SK-N-SH (cell line): ENCODE measurements at regions not wholly inside any gene's neighbourhood (a gene's known extent, or its start where the extent isn't known, plus 50 kb on each side); places are given as distances from the start of the nearest gene placed in this dataset.

Experiments
- CTCF ChIA-PET: fragments of 300-600, 350-600 bp; formaldehyde crosslinking; extraction: SDS; loops from one replicate; lab custom pipeline; 2021; lab: Yijun Ruan, JAX
- POLR2A ChIA-PET: fragments of 350-600 bp; sonication (Branson Sonifier 250); formaldehyde crosslinking; extraction: SDS; loops from one replicate; lab custom pipeline; 2020; ENCODE audit warnings: antibody characterized with exemption, inconsistent platforms; lab: Yijun Ruan, JAX
- DNase-seq: peaks from one replicate; pipeline ENCODE4 v3.0.0; 2012
- H2AFZ ChIP-seq: fragments of 200-600 bp; sonication (generic); 2 replicates; pipeline ENCODE4 v1.8.1; 2016; ENCODE audit warnings: antibody characterized with exemption, mild to moderate bottlenecking, low read depth
- H3F3A ChIP-seq: fragments of 200-600 bp; sonication (generic); replicated peaks from 2 replicates; pipeline ENCODE3; 2016; ENCODE audit warnings: antibody characterized with exemption, mild to moderate bottlenecking; ENCODE audit not compliant: insufficient read depth
- H3K27ac ChIP-seq, 2 experiments: fragments of 200-500 bp in 1 of 2; fragments of 200-600 bp in 1 of 2; sonication (Bioruptor generic) in 1 of 2; sonication (generic), shearing (Covaris generic) in 1 of 2; 2 replicates each; pipeline versions ENCODE4 v1.5.1 to v1.6.1; 2014 to 2016; ENCODE audit warnings: low read depth in 2 of 2, inconsistent platforms in 1 of 2, low read length in 1 of 2, mild to moderate bottlenecking in 1 of 2, mixed read lengths in 1 of 2
- H3K27me3 ChIP-seq: fragments of 200-600 bp; sonication (generic), shearing (Covaris generic); 2 replicates; pipeline ENCODE4 v1.6.1; 2016; ENCODE audit warnings: mixed run types; ENCODE audit not compliant: insufficient read depth
- H3K36me3 ChIP-seq, 2 experiments: fragments of 200-500 bp in 1 of 2; fragments of 200-600 bp in 1 of 2; sonication (Bioruptor generic) in 1 of 2; sonication (generic) in 1 of 2; replicated peaks in 1 of 2; 2 replicates each; pipeline versions ENCODE3 to v1.5.1; 2014 to 2016; ENCODE audit warnings: low read length in 1 of 2, mild to moderate bottlenecking in 1 of 2; ENCODE audit not compliant: insufficient read depth in 2 of 2, control insufficient read depth in 1 of 2
- H3K4me1 ChIP-seq, 2 experiments: fragments of 200-500 bp in 1 of 2; fragments of 200-600 bp in 1 of 2; sonication (Bioruptor generic) in 1 of 2; sonication (generic), shearing (Covaris generic) in 1 of 2; 2 replicates each; pipeline versions ENCODE4 v1.5.1 to v1.6.1; 2014 to 2016; ENCODE audit warnings: low read depth in 1 of 2, low read length in 1 of 2, mixed run types in 1 of 2; ENCODE audit not compliant: insufficient read depth in 2 of 2, control insufficient read depth in 1 of 2
- H3K4me2 ChIP-seq: fragments of 200-600 bp; sonication (generic), shearing (Covaris generic); 2 replicates; pipeline ENCODE4 v1.6.1; 2017; ENCODE audit warnings: mixed run types
- H3K4me3 ChIP-seq, 2 experiments: fragments of 200-500 bp in 1 of 2; fragments of 200-600 bp in 1 of 2; sonication (Bioruptor generic) in 1 of 2; sonication (generic), shearing (Covaris generic) in 1 of 2; 2 replicates each; pipeline versions ENCODE4 v1.5.1 to v1.8.1; 2014 to 2016; ENCODE audit warnings: low read depth in 2 of 2, inconsistent platforms in 1 of 2, low read length in 1 of 2, mild to moderate bottlenecking in 1 of 2, mixed read lengths in 1 of 2, moderate library complexity in 1 of 2
- H3K79me2 ChIP-seq: fragments of 200-600 bp; sonication (generic); 2 replicates; pipeline ENCODE4 v1.8.1; 2017; ENCODE audit warnings: mild to moderate bottlenecking; ENCODE audit not compliant: insufficient read depth
- H3K9ac ChIP-seq: fragments of 200-600 bp; sonication (generic); 2 replicates; pipeline ENCODE4 v1.6.1; 2017; ENCODE audit warnings: mixed run types
- H3K9me2 ChIP-seq: fragments of 200-600 bp; sonication (generic); 2 replicates; pipeline ENCODE4 v1.6.1; 2017; ENCODE audit warnings: mixed run types
- H3K9me3 ChIP-seq: fragments of 200-600 bp; sonication (generic); 2 replicates; pipeline ENCODE4 v1.6.1; 2017; ENCODE audit warnings: mixed run types, mild to moderate bottlenecking, moderate library complexity
- H4K20me1 ChIP-seq: fragments of 200-600 bp; sonication (generic); 2 replicates; pipeline ENCODE4 v1.6.1; 2017; ENCODE audit warnings: mild to moderate bottlenecking, mixed run types; ENCODE audit not compliant: insufficient read depth
- ELF1 ChIP-seq: IDR thresholded peaks from 2 replicates; pipeline ENCODE4 v1.4.0; 2012
- EZH2phosphoT487 ChIP-seq: fragments of 200-600 bp; sonication (generic); IDR thresholded peaks from 2 replicates; pipeline ENCODE4 v1.6.1; 2017; ENCODE audit warnings: low read depth, mixed run types, mild to moderate bottlenecking, antibody characterized with exemption, moderate library complexity, borderline replicate concordance
- FOXJ3 ChIP-seq: sonication (generic); formaldehyde crosslinking; IDR thresholded peaks from 2 replicates; pipeline ENCODE4 v1.5.1; 2020; ENCODE audit warnings: mild to moderate bottlenecking, missing genetic modification reagents
- FOXM1 ChIP-seq: IDR thresholded peaks from 2 replicates; pipeline ENCODE4 v1.4.0; 2012; ENCODE audit warnings: low read depth, mild to moderate bottlenecking
- JUND ChIP-seq: IDR thresholded peaks from 2 replicates; pipeline ENCODE4 v1.4.0; 2012
- MEF2A ChIP-seq: IDR thresholded peaks from 2 replicates; pipeline ENCODE4 v1.4.0; 2012; ENCODE audit warnings: low read depth, borderline replicate concordance
- MXI1 ChIP-seq: IDR thresholded peaks from 2 replicates; pipeline ENCODE4 v1.6.1; 2012; ENCODE audit warnings: mild to moderate bottlenecking, low read depth, low read length, improper control_type of control experiment
- NFIC ChIP-seq: IDR thresholded peaks from 2 replicates; pipeline ENCODE4 v1.4.0; 2012; ENCODE audit warnings: borderline replicate concordance
- NRF1 ChIP-seq: IDR thresholded peaks from 2 replicates; pipeline ENCODE4 v1.6.1; 2012; ENCODE audit warnings: low read depth, mild to moderate bottlenecking, low read length
- RAD21 ChIP-seq: IDR thresholded peaks from 2 replicates; pipeline ENCODE4 v1.6.1; 2012; ENCODE audit warnings: mild to moderate bottlenecking, low read length
- RCOR1 ChIP-seq: fragments of 150-350 bp; IDR thresholded peaks from 2 replicates; pipeline ENCODE4 v1.6.1; 2017; ENCODE audit warnings: antibody characterized with exemption, low read length
- RXRA ChIP-seq: IDR thresholded peaks from 2 replicates; pipeline ENCODE4 v1.4.0; 2012; ENCODE audit warnings: low read depth, mild to moderate bottlenecking, borderline replicate concordance
- SIN3A ChIP-seq: IDR thresholded peaks from 2 replicates; pipeline ENCODE4 v1.6.1; 2012; ENCODE audit warnings: low read depth, mild to moderate bottlenecking, low read length, moderate library complexity, borderline replicate concordance
- SMC3 ChIP-seq: IDR thresholded peaks from 2 replicates; pipeline ENCODE4 v1.6.1; 2012; ENCODE audit warnings: low read depth, low read length, improper control_type of control experiment
- TCF12 ChIP-seq: IDR thresholded peaks from 2 replicates; pipeline ENCODE4 v1.4.0; 2012
- TEAD4 ChIP-seq: IDR thresholded peaks from 2 replicates; pipeline ENCODE4 v1.4.0; 2012; ENCODE audit warnings: mild to moderate bottlenecking, borderline replicate concordance; ENCODE audit not compliant: insufficient read depth
- YY1 ChIP-seq: IDR thresholded peaks from 2 replicates; pipeline ENCODE4 v1.4.0; 2012; ENCODE audit warnings: low read depth, mild to moderate bottlenecking
- WGBS: methylation state at CpG from one replicate; pipeline ENCODE4 v1.1.6; 2017; ENCODE audit warnings: low lambda C conversion rate; 5-methylcytosine and 5-hydroxymethylcytosine counted together
- TF ChIP-seq, protein P1 (sequence below): IDR thresholded peaks from 2 replicates; pipeline ENCODE4; 2012
- TF ChIP-seq, protein P2 (sequence below): fragments of 150-350 bp; IDR thresholded peaks from 2 replicates; pipeline ENCODE4 v1.6.1; 2017; ENCODE audit warnings: antibody characterized with exemption, low read length, low read depth, borderline replicate concordance

DNA sequence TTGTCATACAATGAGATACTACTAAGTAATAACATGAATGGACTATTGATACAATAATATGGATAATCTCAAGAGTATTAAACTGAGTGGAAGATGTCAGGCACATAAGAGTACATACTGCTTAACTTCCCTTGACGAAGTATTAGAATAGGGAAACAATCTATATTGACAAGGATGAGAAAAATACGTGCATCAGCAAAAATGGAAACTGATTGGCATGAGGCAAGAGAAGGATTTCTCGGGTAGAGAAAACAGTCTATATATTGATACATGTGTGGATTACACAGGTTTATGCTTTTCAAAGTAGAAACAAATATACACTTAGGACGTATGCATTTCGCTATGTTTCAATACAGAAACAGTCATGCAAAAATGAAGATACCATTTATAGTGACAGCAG is 57.4 kb downstream of the PRR20E start:
- Histone ChIP-seq H3K27ac (no peak overlapping the region), H3K9me3 (0 out of 2 replicates have a peak, but pooled peaks cover 3% of the 10 kb centered on the region), H3K4me1 (no peaks in the 10 kb centered on the region), H3K27me3 (no peaks in the 10 kb centered on the region), H3K4me2 (no peak overlapping the region), H3K79me2 (no peaks in the 10 kb centered on the region), H3F3A (no peaks in the 10 kb centered on the region), H4K20me1 (no peaks in the 10 kb centered on the region), H3K9ac (no peak overlapping the region), H3K9me2 (no peaks in the 10 kb centered on the region), H3K36me3 (no peaks in the 10 kb centered on the region), H3K4me3 (no peak overlapping the region), H2AFZ (no peak overlapping the region)
- ChIA-PET POLR2A (no interaction called here), CTCF (no interaction called here)
- no peak for DNase-seq
- 21% methylated on average over 5 of the region's 5 CpGs for WGBS
- TF ChIP-seq MEF2A (no peak), EZH2phosphoT487 (no peak), SIN3A (no peak)

DNA sequence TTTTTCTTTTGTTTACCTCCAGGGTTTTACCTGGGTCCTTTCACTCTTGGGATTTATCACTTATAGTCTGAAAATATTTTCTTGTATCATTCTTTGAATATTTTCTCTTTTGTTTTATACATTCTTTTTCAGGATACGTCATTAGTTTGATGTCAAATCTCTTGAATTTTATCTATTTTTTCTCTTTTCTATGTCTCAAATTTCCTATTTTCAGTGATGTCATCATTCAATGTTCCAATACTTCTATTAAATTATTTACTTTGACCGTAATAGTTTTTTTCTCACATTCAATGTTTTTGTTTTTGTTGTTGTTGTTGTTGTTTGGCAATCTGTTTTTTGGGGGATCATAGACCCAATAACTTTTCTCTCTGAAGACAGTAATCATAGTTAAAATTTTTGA is 83.5 kb downstream of the PRR20E start:
- Histone ChIP-seq H3K79me2 (no peaks in the 10 kb centered on the region), H2AFZ (no peak overlapping the region), H3F3A (no peaks in the 10 kb centered on the region), H3K4me2 (no peak overlapping the region), H4K20me1 (no peaks in the 10 kb centered on the region), H3K9me2 (no peaks in the 10 kb centered on the region), H3K9ac (no peak overlapping the region), H3K9me3 (no peaks in the 10 kb centered on the region), H3K27me3 (no peaks in the 10 kb centered on the region), H3K4me3 (no peak overlapping the region), H3K27ac (no peak overlapping the region), H3K36me3 (no peaks in the 10 kb centered on the region), H3K4me1 (no peaks in the 10 kb centered on the region; a peak in 1 of 4 replicates)
- TF ChIP-seq FOXJ3 (CRISPR knock-in tag) = no peak
- TF ChIP-seq RXRA = no peak
- WGBS = 23% methylated on average over 2 of the region's 2 CpGs
- ChIA-PET POLR2A (no interaction called here), CTCF (no interaction called here)
- no peak for DNase-seq

DNA sequence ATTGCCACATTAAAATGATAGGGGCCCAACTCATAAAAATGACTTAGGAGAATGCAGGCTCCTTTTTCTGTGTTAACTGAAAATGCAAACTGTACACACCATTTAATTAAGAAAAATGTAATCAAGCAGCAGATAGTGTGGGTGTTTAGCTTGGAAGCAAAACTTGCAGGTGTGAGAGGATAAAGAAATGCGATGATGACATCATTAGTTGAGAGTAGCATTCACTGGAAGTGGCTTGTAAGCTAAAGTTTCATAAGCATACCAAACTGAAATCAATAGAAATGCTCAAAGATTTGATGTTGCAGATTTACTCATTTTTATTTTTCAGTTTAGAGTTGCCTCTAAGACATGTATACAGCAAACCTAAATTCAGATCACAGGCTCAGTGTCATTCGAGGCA is 86.6 kb downstream of the PRR20E start:
- Histone ChIP-seq H3K9me3 (no peaks in the 10 kb centered on the region), H3K4me3 (no peak overlapping the region), H4K20me1 (no peaks in the 10 kb centered on the region), H3K9ac (no peak overlapping the region), H3K4me2 (no peak overlapping the region), H3K4me1 (no peaks in the 10 kb centered on the region; a peak in 1 of 4 replicates), H3K79me2 (no peaks in the 10 kb centered on the region), H3K9me2 (no peaks in the 10 kb centered on the region), H3F3A (no peaks in the 10 kb centered on the region), H2AFZ (no peak overlapping the region), H3K27me3 (no peaks in the 10 kb centered on the region), H3K36me3 (no peaks in the 10 kb centered on the region), H3K27ac (no peak overlapping the region)
- ChIA-PET POLR2A (no interaction called here), CTCF (no interaction called here)
- 4% methylated on average over 2 of the region's 2 CpGs for WGBS
- TF ChIP-seq NRF1 (no peak), TEAD4 (no peak), MXI1 (no peak), TCF12 (no peak), FOXM1 (no peak), SMC3 (no peak), ELF1 (no peak), YY1 (no peak), RAD21 (no peak), NFIC (no peak), JUND (no peak), RCOR1 (no peak)
- TF ChIP-seq, protein P1, sequence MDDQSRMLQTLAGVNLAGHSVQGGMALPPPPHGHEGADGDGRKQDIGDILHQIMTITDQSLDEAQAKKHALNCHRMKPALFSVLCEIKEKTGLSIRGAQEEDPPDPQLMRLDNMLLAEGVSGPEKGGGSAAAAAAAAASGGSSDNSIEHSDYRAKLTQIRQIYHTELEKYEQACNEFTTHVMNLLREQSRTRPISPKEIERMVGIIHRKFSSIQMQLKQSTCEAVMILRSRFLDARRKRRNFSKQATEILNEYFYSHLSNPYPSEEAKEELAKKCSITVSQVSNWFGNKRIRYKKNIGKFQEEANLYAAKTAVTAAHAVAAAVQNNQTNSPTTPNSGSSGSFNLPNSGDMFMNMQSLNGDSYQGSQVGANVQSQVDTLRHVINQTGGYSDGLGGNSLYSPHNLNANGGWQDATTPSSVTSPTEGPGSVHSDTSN = no peak
- TF ChIP-seq, protein P2, sequence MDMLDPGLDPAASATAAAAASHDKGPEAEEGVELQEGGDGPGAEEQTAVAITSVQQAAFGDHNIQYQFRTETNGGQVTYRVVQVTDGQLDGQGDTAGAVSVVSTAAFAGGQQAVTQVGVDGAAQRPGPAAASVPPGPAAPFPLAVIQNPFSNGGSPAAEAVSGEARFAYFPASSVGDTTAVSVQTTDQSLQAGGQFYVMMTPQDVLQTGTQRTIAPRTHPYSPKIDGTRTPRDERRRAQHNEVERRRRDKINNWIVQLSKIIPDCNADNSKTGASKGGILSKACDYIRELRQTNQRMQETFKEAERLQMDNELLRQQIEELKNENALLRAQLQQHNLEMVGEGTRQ = no peak
- no peak for DNase-seq
